ENCODE measurements at regions not wholly inside any gene's neighbourhood (a gene's known extent, or its start where the extent isn't known, plus 50 kb on each side); places are given as distances from the start of the nearest gene placed in this dataset.

DNA sequence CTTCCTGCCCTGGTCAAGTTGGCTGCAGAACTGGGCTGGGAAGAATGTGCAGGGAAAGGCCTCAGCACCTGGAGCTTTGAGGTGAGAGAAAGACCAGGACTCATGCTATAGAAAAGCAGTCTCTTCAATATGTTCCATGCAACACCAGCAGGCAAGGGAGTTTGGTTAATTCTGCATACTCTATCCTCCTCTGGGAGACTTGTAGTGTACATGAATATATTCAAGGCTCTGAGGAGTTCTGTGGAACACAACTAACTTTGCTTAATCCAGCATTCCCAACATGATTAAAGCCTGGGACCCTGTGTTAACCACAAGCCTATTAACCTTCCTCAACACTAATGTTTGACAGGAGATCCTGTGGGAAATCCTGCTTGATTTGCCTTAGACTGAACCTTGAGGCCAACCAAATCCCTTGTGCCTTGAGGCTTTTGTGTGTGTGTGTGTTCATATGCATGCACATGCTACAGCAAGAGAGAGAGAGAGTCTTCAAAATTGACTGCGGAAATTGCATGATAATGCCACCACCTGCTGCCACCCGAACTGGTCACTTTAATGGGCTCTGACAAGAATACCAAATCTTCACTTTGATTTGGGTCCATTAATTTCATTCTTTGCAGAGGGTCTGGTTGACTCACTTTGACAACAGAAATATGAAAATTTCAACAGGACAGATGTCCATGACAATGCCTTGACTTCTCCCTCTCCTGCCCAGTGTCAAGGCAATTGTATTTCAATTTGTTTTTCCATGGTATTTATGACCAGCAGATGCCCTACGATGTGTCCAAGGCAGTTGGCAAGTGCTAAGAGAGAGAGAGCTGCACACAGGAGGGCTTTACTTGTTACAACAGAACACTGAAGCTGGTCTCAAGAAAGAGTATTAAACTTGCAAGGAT lies 238.2 kb upstream of the ZBED5 start:
- H3K9me3 ChIP-seq: peaks cover 0 to 5% (median 0%) of the 10 kb centered on the region in 4 donors
- H3K36me3 ChIP-seq: no peaks in the 10 kb centered on the region
- no peak for DNase-seq
- no peak overlapping the region for H3K27ac ChIP-seq
- TF ChIP-seq, protein P1, sequence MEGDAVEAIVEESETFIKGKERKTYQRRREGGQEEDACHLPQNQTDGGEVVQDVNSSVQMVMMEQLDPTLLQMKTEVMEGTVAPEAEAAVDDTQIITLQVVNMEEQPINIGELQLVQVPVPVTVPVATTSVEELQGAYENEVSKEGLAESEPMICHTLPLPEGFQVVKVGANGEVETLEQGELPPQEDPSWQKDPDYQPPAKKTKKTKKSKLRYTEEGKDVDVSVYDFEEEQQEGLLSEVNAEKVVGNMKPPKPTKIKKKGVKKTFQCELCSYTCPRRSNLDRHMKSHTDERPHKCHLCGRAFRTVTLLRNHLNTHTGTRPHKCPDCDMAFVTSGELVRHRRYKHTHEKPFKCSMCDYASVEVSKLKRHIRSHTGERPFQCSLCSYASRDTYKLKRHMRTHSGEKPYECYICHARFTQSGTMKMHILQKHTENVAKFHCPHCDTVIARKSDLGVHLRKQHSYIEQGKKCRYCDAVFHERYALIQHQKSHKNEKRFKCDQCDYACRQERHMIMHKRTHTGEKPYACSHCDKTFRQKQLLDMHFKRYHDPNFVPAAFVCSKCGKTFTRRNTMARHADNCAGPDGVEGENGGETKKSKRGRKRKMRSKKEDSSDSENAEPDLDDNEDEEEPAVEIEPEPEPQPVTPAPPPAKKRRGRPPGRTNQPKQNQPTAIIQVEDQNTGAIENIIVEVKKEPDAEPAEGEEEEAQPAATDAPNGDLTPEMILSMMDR (IDR thresholded peaks at IDR 0.05): no peak
- TF ChIP-seq POLR2A (IDR thresholded peaks at IDR 0.05): no peak
- no peaks in the 10 kb centered on the region for H3K4me1 ChIP-seq
- no peak overlapping the region for H3K4me3 ChIP-seq
- no peaks in the 10 kb centered on the region for H3K27me3 ChIP-seq

DNA sequence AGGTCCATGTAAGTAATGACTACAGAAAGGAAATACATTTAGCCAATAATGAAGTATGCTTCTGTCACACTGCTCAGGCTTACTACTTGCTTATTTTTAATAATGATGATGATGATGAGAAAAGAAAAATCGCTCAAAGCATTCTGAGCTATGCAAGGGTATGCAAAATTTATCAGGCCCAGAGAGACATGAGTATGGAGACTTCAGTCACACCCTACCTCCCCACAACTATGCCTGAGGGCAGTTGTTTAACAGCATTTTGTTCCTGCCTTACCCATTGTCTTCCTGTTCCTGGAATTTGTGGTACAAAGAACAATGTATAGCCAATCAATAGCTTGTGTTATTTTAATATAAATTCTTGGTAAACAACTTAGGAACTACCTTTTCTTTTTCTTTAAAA lies 232.6 kb upstream of the ZBED5 start:
- H3K27me3 ChIP-seq: no peaks in the 10 kb centered on the region
- H3K36me3 ChIP-seq: no peaks in the 10 kb centered on the region
- H3K27ac ChIP-seq: no peak overlapping the region
- peaks cover 0 to 5% (median 0%) of the 10 kb centered on the region in 4 donors for H3K9me3 ChIP-seq
- H3K4me1 ChIP-seq: no peaks in the 10 kb centered on the region
- H3K4me3 ChIP-seq: no peak overlapping the region
- TF ChIP-seq, protein P1 (IDR thresholded peaks at IDR 0.05): no peak
- TF ChIP-seq POLR2A (IDR thresholded peaks at IDR 0.05): no peak
- no peak for DNase-seq

DNA sequence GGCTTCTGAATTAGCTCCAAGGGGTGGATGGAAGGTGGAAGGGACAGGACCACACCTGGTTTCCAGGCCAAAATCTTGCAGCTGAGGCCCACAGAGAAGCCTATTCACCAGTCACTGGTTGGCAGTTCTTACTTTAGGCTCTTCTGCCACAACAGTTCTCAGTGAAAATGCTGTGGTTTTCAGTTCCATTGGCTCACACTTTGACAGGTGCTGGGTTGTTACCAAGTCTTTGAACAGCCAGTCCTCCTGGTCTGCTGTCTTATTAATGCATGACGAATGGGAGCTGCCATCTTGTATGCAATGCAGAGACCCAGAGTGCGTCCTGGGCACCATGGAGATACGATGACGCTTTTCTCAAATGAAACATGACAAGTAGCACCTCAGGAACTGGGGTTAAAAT lies 232.0 kb upstream of the ZBED5 start:
- TF ChIP-seq POLR2A (IDR thresholded peaks at IDR 0.05): no peak
- TF ChIP-seq, protein P1 (IDR thresholded peaks at IDR 0.05): no peak
- DNase-seq: no peak
- no peaks in the 10 kb centered on the region for H3K27me3 ChIP-seq
- no peak overlapping the region for H3K4me3 ChIP-seq
- no peak overlapping the region for H3K27ac ChIP-seq
- peaks cover 0 to 5% (median 0%) of the 10 kb centered on the region in 4 donors for H3K9me3 ChIP-seq
- H3K36me3 ChIP-seq: no peaks in the 10 kb centered on the region
- no peaks in the 10 kb centered on the region for H3K4me1 ChIP-seq

DNA sequence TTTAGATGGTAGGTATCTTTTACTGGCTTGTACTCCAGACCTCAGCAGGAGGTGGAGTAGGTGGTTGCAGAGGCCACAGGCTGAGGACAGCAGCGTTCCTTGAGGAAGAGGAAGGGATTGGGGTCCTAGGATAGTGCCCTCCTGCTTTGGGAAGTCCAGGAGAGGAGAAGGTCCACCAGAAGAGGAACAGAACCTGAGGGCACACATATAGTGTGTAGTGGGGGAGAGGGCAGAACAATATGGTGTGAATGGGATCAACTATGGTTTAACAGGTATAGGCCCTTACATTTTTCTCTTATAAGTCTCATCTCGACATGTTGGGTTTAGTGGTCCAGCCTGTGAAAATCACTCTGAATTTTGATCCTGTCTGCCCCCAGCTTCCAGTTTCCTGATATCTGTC lies 229.1 kb upstream of the ZBED5 start:
- no peaks in the 10 kb centered on the region for H3K27me3 ChIP-seq
- no peak overlapping the region for H3K4me3 ChIP-seq
- TF ChIP-seq, protein P1 (IDR thresholded peaks at IDR 0.05): no peak
- peaks cover 0 to 5% (median 0%) of the 10 kb centered on the region in 4 donors for H3K9me3 ChIP-seq
- DNase-seq: no peak
- no peaks in the 10 kb centered on the region for H3K4me1 ChIP-seq
- no peak overlapping the region for H3K27ac ChIP-seq
- H3K36me3 ChIP-seq: no peaks in the 10 kb centered on the region

DNA sequence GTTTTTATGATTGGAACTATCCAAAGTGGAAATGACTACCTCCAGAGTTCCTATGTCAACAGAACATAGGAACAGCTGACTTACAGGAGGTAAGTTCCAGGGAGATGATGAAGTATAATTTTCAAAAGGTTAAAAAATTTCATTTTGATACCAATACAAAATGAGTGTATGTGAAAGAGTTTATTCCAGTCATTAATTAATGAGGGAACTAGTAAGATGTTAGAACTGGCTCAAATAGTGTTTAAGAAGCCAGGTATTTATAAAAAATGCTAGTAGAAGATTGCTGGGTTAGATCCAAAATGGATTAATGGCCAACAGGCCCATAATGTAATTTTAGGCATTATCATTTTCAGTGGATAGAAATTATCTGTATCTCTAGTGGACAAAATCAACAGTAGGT lies 227.7 kb upstream of the ZBED5 start:
- H3K36me3 ChIP-seq: no peaks in the 10 kb centered on the region
- H3K9me3 ChIP-seq: no peaks in the 10 kb centered on the region
- no peak overlapping the region for H3K27ac ChIP-seq
- H3K27me3 ChIP-seq: no peaks in the 10 kb centered on the region
- TF ChIP-seq, protein P1 (IDR thresholded peaks at IDR 0.05): no peak
- TF ChIP-seq POLR2A (IDR thresholded peaks at IDR 0.05): no peak
- H3K4me1 ChIP-seq: no peaks in the 10 kb centered on the region
- DNase-seq: no peak
- no peak overlapping the region for H3K4me3 ChIP-seq

All from Peyer's patch (tissue), 4 donors.